ENCODE measurements at regions not wholly inside any gene's neighbourhood (a gene's known extent, or its start where the extent isn't known, plus 50 kb on each side); places are given as distances from the start of the nearest gene placed in this dataset.

DNA sequence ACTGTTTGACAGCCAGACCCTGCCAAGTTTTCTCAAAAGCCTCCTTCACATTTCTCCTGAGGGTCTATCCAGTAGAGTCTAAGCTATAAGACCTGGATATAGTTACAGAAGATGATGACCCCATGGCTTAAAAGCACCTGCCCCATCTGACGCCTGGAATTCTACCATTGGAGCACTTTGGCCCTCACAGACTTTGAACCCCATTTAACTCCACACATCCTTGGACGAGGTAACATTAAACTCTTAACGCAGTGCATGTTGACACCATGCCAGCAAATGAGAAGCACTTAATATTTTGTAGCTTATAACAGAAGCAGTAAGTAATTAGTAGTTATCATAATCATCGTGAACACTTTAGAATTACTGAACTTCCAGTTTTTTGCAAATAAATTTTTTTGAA, 61.9 kb upstream of the SMNDC1 start:
- no peak for TF ChIP-seq CTCF (IDR thresholded peaks at IDR 0.05)
- no peak for DNase-seq (ENCODE audit: low spot score)
- no peak overlapping the region for H3K27ac ChIP-seq
- no peak overlapping the region for H3K4me3 ChIP-seq

- Histone ChIP-seq H3K27ac (no peak overlapping the region), H3K4me3 (no peak overlapping the region)
- no peak for DNase-seq (ENCODE audit: low spot score)
- no peak for TF ChIP-seq CTCF (IDR thresholded peaks at IDR 0.05)
Observed at GRCh38 chr10:110368002-110368401, 63.3 kb upstream of the SMNDC1 start.

GRCh38 chr10:110368556-110368955, 63.8 kb upstream of the SMNDC1 start:
- no peak overlapping the region for H3K27ac ChIP-seq
- DNase-seq (ENCODE audit: low spot score), result no peak
- no peak for TF ChIP-seq CTCF (IDR thresholded peaks at IDR 0.05)
- H3K4me3 ChIP-seq, result no peak overlapping the region

DNA sequence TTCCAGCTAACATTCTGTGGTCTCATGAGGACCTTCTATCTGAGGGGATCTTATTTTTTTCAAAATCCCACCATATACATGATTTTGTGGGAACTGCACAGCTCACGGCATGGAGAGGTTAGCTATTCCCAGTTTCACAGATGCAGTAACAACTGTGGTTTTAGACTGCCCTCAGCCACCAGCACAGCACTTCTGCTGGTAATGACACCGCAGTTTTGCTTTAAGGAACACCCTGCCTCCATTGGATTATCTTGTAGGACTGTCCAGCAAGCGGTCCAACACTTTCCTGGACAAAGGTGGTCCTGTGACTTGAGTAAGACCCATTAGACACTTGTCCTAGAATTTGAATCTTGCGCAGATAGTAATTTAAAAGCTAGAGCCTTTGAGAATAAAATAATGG, 65.3 kb upstream of the SMNDC1 start:
- no peak for DNase-seq (ENCODE audit: low spot score)
- H3K4me3 ChIP-seq, result no peak overlapping the region
- no peak for TF ChIP-seq CTCF (IDR thresholded peaks at IDR 0.05)
- H3K27ac ChIP-seq, result no peak overlapping the region

DNA sequence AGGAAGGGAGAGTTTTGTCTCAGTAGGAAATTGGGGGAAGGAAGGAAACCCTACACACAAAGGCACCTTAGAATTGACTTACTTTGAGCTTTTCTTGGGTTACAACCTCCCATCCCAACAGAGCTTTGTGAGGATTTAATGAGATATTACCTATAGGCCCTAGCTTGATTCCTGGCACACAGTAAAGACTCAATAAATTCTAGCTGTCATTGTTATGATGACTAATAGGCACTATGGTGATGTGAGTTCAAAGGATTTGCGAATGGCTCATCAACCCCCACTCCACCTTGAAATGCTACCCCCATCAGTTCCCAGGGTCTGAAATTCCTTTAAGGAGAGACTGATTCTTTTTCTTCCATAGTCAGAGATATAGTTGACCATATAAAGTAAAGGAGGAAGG, 67.9 kb upstream of the SMNDC1 start:
- no peak for TF ChIP-seq CTCF (IDR thresholded peaks at IDR 0.05)
- H3K4me3 ChIP-seq, result no peak overlapping the region
- H3K27ac ChIP-seq, result no peak overlapping the region
- DNase-seq (ENCODE audit: low spot score), result no peak

DNA sequence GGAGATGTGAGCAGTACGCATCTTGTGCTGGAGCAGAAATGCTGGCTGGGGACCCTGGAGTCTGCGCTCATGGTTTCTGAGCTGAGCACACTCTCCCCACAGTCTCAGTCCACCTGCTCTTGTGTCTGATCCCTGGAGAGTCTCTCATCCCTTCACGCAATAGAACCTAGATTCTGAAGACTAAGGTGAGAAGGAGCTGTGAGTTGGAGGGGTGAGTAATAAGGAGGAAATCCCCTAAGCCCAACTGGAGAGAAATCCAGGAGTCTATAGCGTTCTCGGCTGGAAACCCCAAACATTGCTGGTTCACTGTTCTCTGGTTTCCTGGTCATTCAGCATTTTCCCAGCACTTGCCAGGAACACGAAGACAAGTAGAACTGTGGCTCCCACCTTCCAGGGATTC, 68.3 kb upstream of the SMNDC1 start:
- no peak for DNase-seq (ENCODE audit: low spot score)
- Histone ChIP-seq H3K27ac (no peak overlapping the region), H3K4me3 (no peak overlapping the region)
- TF ChIP-seq CTCF (IDR thresholded peaks at IDR 0.05), result no peak

DNA sequence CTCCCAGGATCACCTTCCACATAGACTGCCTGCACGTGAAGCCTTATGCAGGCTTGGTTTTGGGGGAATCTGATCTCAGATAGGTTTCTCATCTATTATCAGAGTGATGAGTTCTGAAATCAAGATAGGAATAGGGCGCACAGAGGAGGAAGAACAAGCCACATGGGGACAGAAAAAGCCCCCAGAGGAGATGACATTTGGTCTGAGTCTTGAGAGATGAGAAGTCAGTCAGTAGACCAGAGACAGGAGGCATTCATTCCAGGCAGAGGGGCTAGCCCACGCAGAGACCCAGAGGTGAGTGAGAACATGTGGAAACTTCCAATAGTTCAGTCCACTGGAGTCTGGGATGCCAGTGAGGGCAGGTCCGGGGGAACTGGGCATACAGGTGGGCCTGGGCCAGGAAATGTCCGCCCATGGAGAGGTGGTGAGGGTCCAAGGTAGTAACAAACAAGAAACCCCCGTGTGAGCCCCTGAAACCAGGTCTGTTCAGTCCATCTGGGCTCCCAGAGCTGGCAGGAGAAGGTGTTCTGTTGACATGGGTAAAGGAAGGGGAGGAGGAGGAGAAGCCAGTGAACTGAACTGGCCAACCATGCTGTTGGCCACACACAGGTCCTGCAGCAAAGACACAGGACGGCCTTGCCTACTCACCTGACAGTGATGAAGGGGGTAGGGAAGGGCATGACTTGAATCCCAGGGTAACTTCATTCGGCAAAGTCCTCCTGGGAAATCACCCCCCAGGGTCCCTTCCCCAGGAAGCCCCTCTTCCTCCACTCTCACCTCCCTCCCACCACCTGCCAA, 69.3 kb upstream of the SMNDC1 start:
- no peak for TF ChIP-seq CTCF (IDR thresholded peaks at IDR 0.05)

More for the DNA sequence above, 69.3 kb upstream of the SMNDC1 start:
- no peak overlapping the region for H3K27ac ChIP-seq
- DNase-seq (ENCODE audit: low spot score), result no peak
- no peak overlapping the region for H3K4me3 ChIP-seq

Data from coronary artery (tissue), 2 donors.